H9 (cell line): ENCODE measurements at regions not wholly inside any gene's neighbourhood (a gene's known extent, or its start where the extent isn't known, plus 50 kb on each side); places are given as distances from the start of the nearest gene placed in this dataset.

Experiments
- DNase-seq: peaks from one replicate; pipeline ENCODE4 v3.0.0-alpha.2; 2017
- H2AFZ ChIP-seq: one replicate; pipeline ENCODE4 v1.6.1; 2013; ENCODE audit warnings: mild to moderate bottlenecking, low read length, control low read depth, moderate library complexity
- H2AK5ac ChIP-seq: 2 replicates; pipeline ENCODE4 v1.6.1; 2013; ENCODE audit warnings: low read length, control low read depth, mixed read lengths; ENCODE audit not compliant: insufficient read length
- H2BK120ac ChIP-seq: one replicate; pipeline ENCODE4 v1.6.1; 2013; ENCODE audit warnings: low read depth, mild to moderate bottlenecking, low read length, control low read depth, inconsistent platforms; ENCODE audit not compliant: poor library complexity, severe bottlenecking
- H2BK12ac ChIP-seq: 2 replicates; pipeline ENCODE4 v1.6.1; 2013; ENCODE audit warnings: low read length, control low read depth, mixed read lengths, low read depth; ENCODE audit not compliant: insufficient read length
- H2BK15ac ChIP-seq: 2 replicates; pipeline ENCODE4 v1.6.1; 2013; ENCODE audit warnings: low read depth, low read length, control low read depth
- H2BK20ac ChIP-seq: one replicate; pipeline ENCODE4 v1.6.1; 2013; ENCODE audit warnings: low read depth, mild to moderate bottlenecking, low read length, control low read depth, inconsistent platforms; ENCODE audit not compliant: poor library complexity, severe bottlenecking
- H2BK5ac ChIP-seq: 2 replicates; pipeline ENCODE4 v1.6.1; 2013; ENCODE audit warnings: low read length, control low read depth, mixed read lengths; ENCODE audit not compliant: insufficient read length
- H3K14ac ChIP-seq: 2 replicates; pipeline ENCODE4 v1.6.1; 2013; ENCODE audit warnings: low read length, control low read depth; ENCODE audit not compliant: insufficient read depth
- H3K18ac ChIP-seq: 2 replicates; pipeline ENCODE4 v1.6.1; 2013; ENCODE audit warnings: low read depth, mild to moderate bottlenecking, mixed read lengths, low read length, control low read depth; ENCODE audit not compliant: insufficient read length
- H3K23ac ChIP-seq: 2 replicates; pipeline ENCODE4 v1.6.1; 2013; ENCODE audit warnings: low read length, control low read depth, mixed read lengths, low read depth; ENCODE audit not compliant: insufficient read length
- H3K23me2 ChIP-seq: 2 replicates; pipeline ENCODE4 v1.6.1; 2013; ENCODE audit warnings: low read depth, mild to moderate bottlenecking, mixed read lengths, low read length, control low read depth; ENCODE audit not compliant: insufficient read length, poor library complexity, severe bottlenecking
- H3K27ac ChIP-seq: 2 replicates; pipeline ENCODE4 v1.5.1; 2013; ENCODE audit warnings: low read length, control low read depth, mixed read lengths, low read depth; ENCODE audit not compliant: insufficient read length
- H3K27me3 ChIP-seq: 2 replicates; pipeline ENCODE4 v1.6.1; 2013; ENCODE audit warnings: low read length, control low read depth, inconsistent platforms; ENCODE audit not compliant: insufficient read depth
- H3K4ac ChIP-seq: 2 replicates; pipeline ENCODE4 v1.6.1; 2013; ENCODE audit warnings: low read depth, mild to moderate bottlenecking, control low read depth, inconsistent platforms, low read length, moderate library complexity
- H3K4me1 ChIP-seq: 2 replicates; pipeline ENCODE4 v1.6.1; 2013; ENCODE audit warnings: low read length, control low read depth, inconsistent platforms; ENCODE audit not compliant: insufficient read depth
- H3K4me2 ChIP-seq: 2 replicates; pipeline ENCODE4 v1.6.1; 2013; ENCODE audit warnings: low read length, control low read depth, mixed read lengths; ENCODE audit not compliant: insufficient read length, insufficient read depth
- H3K56ac ChIP-seq: 2 replicates; pipeline ENCODE4 v1.6.1; 2013; ENCODE audit warnings: low read depth, mild to moderate bottlenecking, mixed read lengths, low read length, control low read depth; ENCODE audit not compliant: insufficient read length
- H3K79me1 ChIP-seq: 2 replicates; pipeline ENCODE4 v1.6.1; 2013; ENCODE audit warnings: low read depth, mild to moderate bottlenecking, moderate library complexity, low read length, control low read depth, inconsistent platforms; ENCODE audit not compliant: insufficient read depth, poor library complexity, severe bottlenecking
- H3K79me2 ChIP-seq: 2 replicates; pipeline ENCODE4 v1.6.1; 2013; ENCODE audit warnings: low read length, control low read depth, inconsistent platforms; ENCODE audit not compliant: insufficient read depth
- H3K9ac ChIP-seq: 2 replicates; pipeline ENCODE4 v1.6.1; 2013; ENCODE audit warnings: low read length, control low read depth, mixed read lengths; ENCODE audit not compliant: insufficient read length; ENCODE audit errors: extremely low read depth
- H3K9me3 ChIP-seq: one replicate; pipeline ENCODE4 v1.6.1; 2013; ENCODE audit warnings: low read depth, low read length, inconsistent platforms; ENCODE audit not compliant: control insufficient read depth
- H3T11ph ChIP-seq: one replicate; pipeline ENCODE4 v1.6.1; 2013; ENCODE audit warnings: mild to moderate bottlenecking, low read length, control low read depth, inconsistent platforms
- H4K20me1 ChIP-seq: one replicate; pipeline ENCODE4 v1.6.1; 2013; ENCODE audit not compliant: control insufficient read depth, insufficient read length, insufficient read depth
- H4K5ac ChIP-seq: 2 replicates; pipeline ENCODE4 v1.6.1; 2013; ENCODE audit warnings: low read depth, mild to moderate bottlenecking, mixed read lengths, low read length, control low read depth; ENCODE audit not compliant: insufficient read length
- H4K8ac ChIP-seq: replicated peaks from 2 replicates; pipeline ENCODE4 v1.6.1; 2013; ENCODE audit warnings: low read length, control low read depth, mixed read lengths, low read depth; ENCODE audit not compliant: insufficient read length
- H4K91ac ChIP-seq: 2 replicates; pipeline ENCODE4 v1.6.1; 2013; ENCODE audit warnings: low read depth, mild to moderate bottlenecking, moderate library complexity, mixed read lengths, low read length, control low read depth; ENCODE audit not compliant: insufficient read length
- H3K27ac Mint-ChIP-seq, 3 experiments: 2 replicates in 2 of 3; 3 replicates in 1 of 3; pipeline ENCODE4 v1.8.0; 2020 to 2021; ENCODE audit warnings: mixed read lengths in 3 of 3, mild to moderate bottlenecking in 1 of 3, moderate library complexity in 1 of 3
- H3K27me3 Mint-ChIP-seq: 2 replicates; pipeline ENCODE4 v1.8.0; 2021; ENCODE audit warnings: low read depth, mild to moderate bottlenecking, moderate library complexity, mixed read lengths
- H3K36me3 Mint-ChIP-seq, 3 experiments: 2 replicates in 2 of 3; 3 replicates in 1 of 3; pipeline ENCODE4 v1.8.0; 2020 to 2021; ENCODE audit warnings: low read depth in 3 of 3, mixed read lengths in 3 of 3; ENCODE audit not compliant: insufficient read depth in 1 of 3
- H3K4me1 Mint-ChIP-seq, 2 experiments: 2 replicates each; pipeline ENCODE4 v1.8.0; 2020; ENCODE audit warnings: mixed read lengths in 2 of 2
- H3K4me3 Mint-ChIP-seq, 2 experiments: 2 replicates in 1 of 2; 3 replicates in 1 of 2; pipeline ENCODE4 v1.8.0; 2020 to 2021; ENCODE audit warnings: mild to moderate bottlenecking in 2 of 2, mixed read lengths in 2 of 2, moderate library complexity in 1 of 2
- H3K9me3 Mint-ChIP-seq, 2 experiments: 2 replicates in 1 of 2; 3 replicates in 1 of 2; pipeline ENCODE4 v1.8.0; 2020; ENCODE audit warnings: mild to moderate bottlenecking in 2 of 2, mixed read lengths in 2 of 2, moderate library complexity in 1 of 2
- CTCF ChIP-seq: fragments of 200-600 bp; sonication (generic); conservative IDR thresholded peaks from 3 replicates; pipeline ENCODE4 v1.8.0; 2021; ENCODE audit warnings: antibody characterized with exemption, mild to moderate bottlenecking
- WGBS: extraction: QIAGEN DNeasy Blood & Tissue Kit; methylation state at CpG from one replicate; pipeline ENCODE4 v1.1.7; 2013; ENCODE audit warnings: missing lambda C conversion rate, low lambda C conversion rate, mixed read lengths; ENCODE audit not compliant: insufficient read length; ENCODE audit errors: extremely low coverage; 5-methylcytosine and 5-hydroxymethylcytosine counted together

- no peak overlapping the region for H3K56ac ChIP-seq
- Mint-ChIP-seq H3K4me1 (no peaks in the 10 kb centered on the region), H3K4me3 (no peak overlapping the region), H3K9me3 (no peaks in the 10 kb centered on the region), H3K27me3 (peaks cover 2% of the 10 kb centered on the region; the same call in 1 of the 2 replicates), H3K27ac (no peak overlapping the region), H3K36me3 (no peaks in the 10 kb centered on the region)
- H3K4me2 ChIP-seq: no peak overlapping the region
- H4K91ac ChIP-seq: no peak overlapping the region
- no peak overlapping the region for H3K23ac ChIP-seq
- H3K9me3 ChIP-seq: no peaks in the 10 kb centered on the region
- no peak overlapping the region for H2BK20ac ChIP-seq
- H3K79me2 ChIP-seq: no peaks in the 10 kb centered on the region
- H3K14ac ChIP-seq: no peak overlapping the region
- H4K5ac ChIP-seq: no peak overlapping the region
- no peak overlapping the region for H3T11ph ChIP-seq
- no CpG with 5 or more reads among the region's 1 CpG for WGBS
- no peaks in the 10 kb centered on the region for H3K4me1 ChIP-seq
- no peak overlapping the region for H2BK120ac ChIP-seq
- H3K27me3 ChIP-seq: no peaks in the 10 kb centered on the region
- no peak overlapping the region for H3K27ac ChIP-seq
- H3K79me1 ChIP-seq: no peaks in the 10 kb centered on the region
- H2AK5ac ChIP-seq: no peak overlapping the region
- no peak overlapping the region for H2BK12ac ChIP-seq
- no peaks in the 10 kb centered on the region for H4K20me1 ChIP-seq
- H2BK15ac ChIP-seq: no peak overlapping the region
- H2BK5ac ChIP-seq: no peak overlapping the region
- no peak overlapping the region for H2AFZ ChIP-seq
- no peak overlapping the region for H3K18ac ChIP-seq
- H3K4ac ChIP-seq: no peak overlapping the region
- no peak for TF ChIP-seq CTCF
- no peak for DNase-seq
- H3K9ac ChIP-seq: no peak overlapping the region
- H4K8ac ChIP-seq: no peak overlapping the region
- no peaks in the 10 kb centered on the region for H3K23me2 ChIP-seq
Observed at GRCh38 chr11:128269466-128269865, 317.9 kb downstream of the ETS1 start.
